ENCODE measurements at regions not wholly inside any gene's neighbourhood (a gene's known extent, or its start where the extent isn't known, plus 50 kb on each side); places are given as distances from the start of the nearest gene placed in this dataset.

DNA sequence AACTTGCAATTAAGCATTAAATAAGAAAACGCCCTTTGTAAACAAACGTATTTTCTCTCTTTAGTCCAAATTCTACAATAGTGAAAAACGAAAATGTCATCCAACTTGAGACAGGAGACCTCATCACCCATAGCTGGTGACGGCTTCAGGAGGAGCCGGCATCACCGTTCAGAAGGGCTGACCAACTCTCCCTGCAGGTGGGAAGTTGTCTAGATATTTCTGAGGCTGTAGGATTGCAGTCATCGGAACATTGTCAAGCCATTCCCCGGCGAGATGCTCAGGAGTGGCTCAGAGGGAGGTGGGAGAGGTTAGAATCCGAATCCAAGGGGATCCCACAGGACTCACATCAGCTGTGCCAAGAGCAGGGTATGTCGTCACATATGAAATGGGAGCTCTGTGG lies 76.7 kb downstream of the RBFOX3 start:
- no peak overlapping the region for H3K4me3 ChIP-seq
- no peaks in the 10 kb centered on the region for H3K79me2 ChIP-seq (ENCODE audit: low read depth)
- no peaks in the 10 kb centered on the region for H3K36me3 ChIP-seq (ENCODE audit: low read depth)
- TF ChIP-seq EZH2 (IDR thresholded peaks at IDR 0.05; ENCODE audit: low read depth) = no peak
- TF ChIP-seq, protein P1, sequence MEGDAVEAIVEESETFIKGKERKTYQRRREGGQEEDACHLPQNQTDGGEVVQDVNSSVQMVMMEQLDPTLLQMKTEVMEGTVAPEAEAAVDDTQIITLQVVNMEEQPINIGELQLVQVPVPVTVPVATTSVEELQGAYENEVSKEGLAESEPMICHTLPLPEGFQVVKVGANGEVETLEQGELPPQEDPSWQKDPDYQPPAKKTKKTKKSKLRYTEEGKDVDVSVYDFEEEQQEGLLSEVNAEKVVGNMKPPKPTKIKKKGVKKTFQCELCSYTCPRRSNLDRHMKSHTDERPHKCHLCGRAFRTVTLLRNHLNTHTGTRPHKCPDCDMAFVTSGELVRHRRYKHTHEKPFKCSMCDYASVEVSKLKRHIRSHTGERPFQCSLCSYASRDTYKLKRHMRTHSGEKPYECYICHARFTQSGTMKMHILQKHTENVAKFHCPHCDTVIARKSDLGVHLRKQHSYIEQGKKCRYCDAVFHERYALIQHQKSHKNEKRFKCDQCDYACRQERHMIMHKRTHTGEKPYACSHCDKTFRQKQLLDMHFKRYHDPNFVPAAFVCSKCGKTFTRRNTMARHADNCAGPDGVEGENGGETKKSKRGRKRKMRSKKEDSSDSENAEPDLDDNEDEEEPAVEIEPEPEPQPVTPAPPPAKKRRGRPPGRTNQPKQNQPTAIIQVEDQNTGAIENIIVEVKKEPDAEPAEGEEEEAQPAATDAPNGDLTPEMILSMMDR (conservative IDR thresholded peaks at IDR 0.05) = no peak
- POLR2A ChIA-PET (ENCODE audit: unreplicated experiment) = no interaction called here
- H4K20me1 ChIP-seq (ENCODE audit: insufficient read depth) = no peaks in the 10 kb centered on the region
- CTCF ChIA-PET = no interaction called here
- no peaks in the 10 kb centered on the region for H3K4me1 ChIP-seq (replicated peaks; ENCODE audit: insufficient read depth)
- no peaks in the 10 kb centered on the region for H3K9me2 ChIP-seq (ENCODE audit: insufficient read depth)
- no peak overlapping the region for H2AFZ ChIP-seq
- BruUV-seq (replicated peaks) = no TSS peak
- intact Hi-C loops (cut with micrococcal nuclease; ENCODE audit: unreplicated experiment) = no loop called here
- no peaks in the 10 kb centered on the region for H3K9me3 ChIP-seq (ENCODE audit: insufficient read depth, low read depth)
- H3K27ac ChIP-seq = no peak overlapping the region
- peaks cover 98% of the 10 kb centered on the region for H3K27me3 ChIP-seq (ENCODE audit: insufficient read depth, low read depth)
- DNase-seq = no peak
- H3K4me2 ChIP-seq = no peak overlapping the region
- H3F3A ChIP-seq (ENCODE audit: insufficient read depth, low read depth) = no peaks in the 10 kb centered on the region

DNA sequence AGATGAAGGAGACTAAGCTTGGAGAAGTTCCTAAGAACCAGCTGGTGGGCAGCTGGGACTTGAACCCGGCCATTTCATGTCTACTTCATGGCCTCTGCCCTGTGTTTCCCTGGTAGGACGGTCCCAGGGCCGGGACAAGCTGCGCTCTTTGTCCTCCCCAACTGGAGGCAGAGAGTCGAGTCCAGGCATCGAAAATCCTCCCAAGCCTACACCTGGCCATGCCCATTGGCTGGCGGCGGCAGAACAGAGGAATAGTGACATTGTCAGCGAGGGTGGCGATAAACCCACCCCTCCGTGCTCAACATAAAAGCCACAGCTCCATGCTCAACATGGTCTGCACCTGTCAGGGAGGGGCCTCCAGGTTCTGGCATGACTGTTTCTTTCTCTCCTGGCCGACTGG lies 77.7 kb downstream of the RBFOX3 start:
- Histone ChIP-seq H3K36me3 (ENCODE audit: low read depth) (no peaks in the 10 kb centered on the region), H3K9me2 (ENCODE audit: insufficient read depth) (no peaks in the 10 kb centered on the region), H3K4me1 (replicated peaks; ENCODE audit: insufficient read depth) (no peaks in the 10 kb centered on the region), H3F3A (ENCODE audit: insufficient read depth, low read depth) (no peaks in the 10 kb centered on the region), H3K27ac (no peak overlapping the region), H2AFZ (no peak overlapping the region), H3K27me3 (ENCODE audit: insufficient read depth, low read depth) (peaks cover 98% of the 10 kb centered on the region), H3K79me2 (ENCODE audit: low read depth) (no peaks in the 10 kb centered on the region), H3K4me3 (no peak overlapping the region), H4K20me1 (ENCODE audit: insufficient read depth) (no peaks in the 10 kb centered on the region), H3K9me3 (ENCODE audit: insufficient read depth, low read depth) (no peaks in the 10 kb centered on the region), H3K4me2 (no peak overlapping the region)
- TF ChIP-seq, protein P1 (conservative IDR thresholded peaks at IDR 0.05) = no peak
- TF ChIP-seq EZH2 (IDR thresholded peaks at IDR 0.05; ENCODE audit: low read depth) = no peak
- POLR2A ChIA-PET (ENCODE audit: unreplicated experiment) = no interaction called here
- BruUV-seq (replicated peaks) = no TSS peak
- DNase-seq = no peak
- CTCF ChIA-PET = no interaction called here
- intact Hi-C loops (cut with micrococcal nuclease; ENCODE audit: unreplicated experiment) = no loop called here

DNA sequence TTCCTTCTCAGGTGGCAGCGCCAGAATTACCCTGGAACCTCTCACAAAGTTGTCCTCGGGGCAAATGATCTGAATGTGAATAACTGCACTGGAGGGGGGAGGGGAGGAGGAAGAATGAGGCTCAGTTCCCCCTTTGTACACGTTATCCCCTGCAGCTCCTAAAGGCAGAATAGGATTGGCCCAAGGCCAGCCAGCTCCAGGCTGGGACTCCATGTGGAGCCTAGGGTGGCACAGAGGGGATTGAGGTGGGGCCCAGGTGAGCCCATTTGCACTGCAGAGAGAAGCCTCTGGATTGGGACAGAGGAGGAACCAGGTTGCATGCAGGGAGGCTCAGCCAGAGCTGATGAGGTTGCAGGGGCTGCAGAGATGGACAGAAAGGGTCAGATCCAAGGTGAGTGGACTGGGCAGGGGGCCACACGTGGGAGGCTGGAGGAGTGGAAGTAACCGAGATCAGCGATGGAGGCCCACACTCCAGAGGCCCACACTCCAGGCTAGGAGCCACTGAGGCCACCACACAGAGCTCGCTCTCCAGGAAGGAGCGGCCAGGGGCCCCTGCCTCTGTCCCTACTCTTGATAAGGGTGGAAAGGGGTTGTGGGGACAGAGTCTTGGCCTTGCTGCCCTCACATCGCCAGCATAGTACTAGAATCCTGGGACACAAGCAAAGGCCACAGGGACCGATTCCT lies 78.6 kb downstream of the RBFOX3 start:
- H3K4me3 ChIP-seq = no peak overlapping the region
- no peak for DNase-seq
- POLR2A ChIA-PET (ENCODE audit: unreplicated experiment) = no interaction called here
- H3F3A ChIP-seq (ENCODE audit: insufficient read depth, low read depth) = no peaks in the 10 kb centered on the region
- no peaks in the 10 kb centered on the region for H3K9me2 ChIP-seq (ENCODE audit: insufficient read depth)
- no peak for TF ChIP-seq EZH2 (IDR thresholded peaks at IDR 0.05; ENCODE audit: low read depth)
- TF ChIP-seq, protein P1 (conservative IDR thresholded peaks at IDR 0.05) = no peak
- intact Hi-C loops (cut with micrococcal nuclease; ENCODE audit: unreplicated experiment) = no loop called here
- H2AFZ ChIP-seq = no peak overlapping the region
- no peak overlapping the region for H3K27ac ChIP-seq
- BruUV-seq (replicated peaks) = no TSS peak
- H3K4me2 ChIP-seq = no peak overlapping the region
- H3K36me3 ChIP-seq (ENCODE audit: low read depth) = no peaks in the 10 kb centered on the region
- CTCF ChIA-PET = no interaction called here
- no peaks in the 10 kb centered on the region for H3K79me2 ChIP-seq (ENCODE audit: low read depth)
- H3K9me3 ChIP-seq (ENCODE audit: insufficient read depth, low read depth) = no peaks in the 10 kb centered on the region
- no peaks in the 10 kb centered on the region for H3K4me1 ChIP-seq (replicated peaks; ENCODE audit: insufficient read depth)
- no peaks in the 10 kb centered on the region for H4K20me1 ChIP-seq (ENCODE audit: insufficient read depth)
- peaks cover 98% of the 10 kb centered on the region for H3K27me3 ChIP-seq (ENCODE audit: insufficient read depth, low read depth)
